AG10803 (cell line): ENCODE measurements at regions not wholly inside any gene's neighbourhood (a gene's known extent, or its start where the extent isn't known, plus 50 kb on each side); places are given as distances from the start of the nearest gene placed in this dataset.

Experiments used
- DNase-seq: peaks from one replicate; pipeline ENCODE4 v3.0.0; 2010; ENCODE audit warnings: low read depth
- H3K4me3 ChIP-seq: 2 replicates; pipeline ENCODE4 v1.5.1; 2011; ENCODE audit warnings: mild to moderate bottlenecking, low read length, control low read depth
- CTCF ChIP-seq: conservative IDR thresholded peaks from 2 replicates; pipeline ENCODE4 v1.5.1; 2011; ENCODE audit warnings: mild to moderate bottlenecking, low read length, control low read depth, inconsistent platforms

GRCh38 chr15:97350813-97351212 is 609.7 kb upstream of the ARRDC4 start:
- H3K4me3 ChIP-seq: no peak overlapping the region
- DNase-seq: no peak
- TF ChIP-seq CTCF: no peak

- no peak for TF ChIP-seq CTCF
- no peak for DNase-seq
- H3K4me3 ChIP-seq: no peak overlapping the region
Measured at GRCh38 chr15:97383516-97383915, 577.0 kb upstream of the ARRDC4 start.

- TF ChIP-seq CTCF: no peak
- DNase-seq: no peak
- H3K4me3 ChIP-seq: no peak overlapping the region
Measured at GRCh38 chr15:97386940-97387339, 573.6 kb upstream of the ARRDC4 start.

GRCh38 chr15:97401195-97401594 is 559.3 kb upstream of the ARRDC4 start:
- TF ChIP-seq CTCF: no peak

GRCh38 chr15:97401970-97402369 is 558.5 kb upstream of the ARRDC4 start:
- no peak for DNase-seq
- no peak overlapping the region for H3K4me3 ChIP-seq
- TF ChIP-seq CTCF: no peak

More at GRCh38 chr15:97401195-97401594, 559.3 kb upstream of the ARRDC4 start:
- no peak for DNase-seq
- no peak overlapping the region for H3K4me3 ChIP-seq

- no peak overlapping the region for H3K4me3 ChIP-seq
- no peak for TF ChIP-seq CTCF
- no peak for DNase-seq
Measured at GRCh38 chr15:97406841-97407240, 553.7 kb upstream of the ARRDC4 start.

GRCh38 chr15:97410897-97411575 is 549.5 kb upstream of the ARRDC4 start:
- DNase-seq: no peak
- no peak overlapping the region for H3K4me3 ChIP-seq
- TF ChIP-seq CTCF: no peak
